Renal cortex interstitium (tissue), 11 donors: ENCODE measurements at regions not wholly inside any gene's neighbourhood (a gene's known extent, or its start where the extent isn't known, plus 50 kb on each side); places are given as distances from the start of the nearest gene placed in this dataset.

Source experiments
- DNase-seq, 11 donors: peaks; one replicate each; pipeline ENCODE4 v3.0.0-alpha.2; 2013; ENCODE audit warnings: low read depth in 9 of 11, low spot score in 4 of 11; ENCODE audit errors: extremely low read depth in 1 of 11

GRCh38 chr13:37375724-37376123, 222.8 kb downstream of the POSTN start:
- DNase-seq, result no peak

- DNase-seq, result no peak
Observed at GRCh38 chr13:37375071-37375470, 223.5 kb downstream of the POSTN start.

- no peak for DNase-seq
Observed at GRCh38 chr13:37369616-37370015, 229.0 kb downstream of the POSTN start.

- no peak for DNase-seq
Observed at GRCh38 chr13:37368501-37368900, 230.1 kb downstream of the POSTN start.

GRCh38 chr13:37366044-37366770, 232.4 kb downstream of the POSTN start:
- no peak for DNase-seq

- DNase-seq, result no peak
Observed at GRCh38 chr13:37365496-37365895, 233.1 kb downstream of the POSTN start.

- DNase-seq, result no peak
Observed at GRCh38 chr13:37364956-37365355, 233.6 kb downstream of the POSTN start.

- no peak for DNase-seq
Observed at GRCh38 chr13:37364007-37364406, 234.6 kb downstream of the POSTN start.

GRCh38 chr13:37361608-37362007, 237.0 kb downstream of the POSTN start:
- DNase-seq, result no peak

- no peak for DNase-seq
Observed at GRCh38 chr13:37360556-37360955, 238.0 kb downstream of the POSTN start.

GRCh38 chr13:37357548-37357947, 241.0 kb downstream of the POSTN start:
- no peak for DNase-seq

- DNase-seq, result no peak
Observed at GRCh38 chr13:37353911-37354310, 244.7 kb downstream of the POSTN start.

GRCh38 chr13:37351211-37351610, 245.7 kb upstream of the CSNK1A1L start:
- no peak for DNase-seq

- no peak for DNase-seq
Observed at GRCh38 chr13:37349916-37350315, 244.5 kb upstream of the CSNK1A1L start.

- no peak for DNase-seq
Observed at GRCh38 chr13:37348916-37349643, 243.6 kb upstream of the CSNK1A1L start.

GRCh38 chr13:37345869-37346268, 240.4 kb upstream of the CSNK1A1L start:
- no peak for DNase-seq

- no peak for DNase-seq
Observed at GRCh38 chr13:37345391-37345790, 239.9 kb upstream of the CSNK1A1L start.

GRCh38 chr13:37344056-37344455, 238.6 kb upstream of the CSNK1A1L start:
- DNase-seq, result no peak

- DNase-seq, result no peak
Observed at GRCh38 chr13:37342205-37342604, 236.7 kb upstream of the CSNK1A1L start.

GRCh38 chr13:37340901-37341670, 235.6 kb upstream of the CSNK1A1L start:
- DNase-seq, result peak in 1 of 11 donors; percentile 3
